ENCODE measurements at regions not wholly inside any gene's neighbourhood (a gene's known extent, or its start where the extent isn't known, plus 50 kb on each side); places are given as distances from the start of the nearest gene placed in this dataset.

GRCh38 chr9:12933957-12934356, 159.1 kb downstream of the LURAP1L start:
- DNase-seq (ENCODE audit: low spot score) = no peak

GRCh38 chr9:12934545-12935272, 159.9 kb downstream of the LURAP1L start:
- no peak for DNase-seq (ENCODE audit: low spot score)

- DNase-seq (ENCODE audit: low spot score) = no peak
Observed at GRCh38 chr9:12935714-12936113, 160.9 kb downstream of the LURAP1L start.

- no peak for DNase-seq (ENCODE audit: low spot score)
Observed at GRCh38 chr9:12954441-12954840, 179.6 kb downstream of the LURAP1L start.

- no peak for DNase-seq (ENCODE audit: low spot score)
Observed at GRCh38 chr9:12955510-12956163, 180.8 kb downstream of the LURAP1L start.

GRCh38 chr9:12956261-12956660, 181.4 kb downstream of the LURAP1L start:
- no peak for DNase-seq (ENCODE audit: low spot score)

- DNase-seq (ENCODE audit: low spot score) = no peak
Observed at GRCh38 chr9:12956805-12957204, 182.0 kb downstream of the LURAP1L start.

- no peak for DNase-seq (ENCODE audit: low spot score)
Observed at GRCh38 chr9:12958279-12958678, 183.5 kb downstream of the LURAP1L start.

- DNase-seq (ENCODE audit: low spot score) = no peak
Observed at GRCh38 chr9:12958708-12959107, 183.9 kb downstream of the LURAP1L start.

GRCh38 chr9:12961276-12961809, 186.5 kb downstream of the LURAP1L start:
- no peak for DNase-seq (ENCODE audit: low spot score)

GRCh38 chr9:12963537-12963936, 188.7 kb downstream of the LURAP1L start:
- DNase-seq (ENCODE audit: low spot score) = no peak

GRCh38 chr9:12964271-12964670, 189.5 kb downstream of the LURAP1L start:
- no peak for DNase-seq (ENCODE audit: low spot score)

- DNase-seq (ENCODE audit: low spot score) = no peak
Observed at GRCh38 chr9:12965303-12965702, 190.5 kb downstream of the LURAP1L start.

GRCh38 chr9:12968093-12968492, 193.3 kb downstream of the LURAP1L start:
- no peak for DNase-seq (ENCODE audit: low spot score)

- no peak for DNase-seq (ENCODE audit: low spot score)
Observed at GRCh38 chr9:12972608-12973589, 198.1 kb downstream of the LURAP1L start.

- DNase-seq (ENCODE audit: low spot score) = no peak
Observed at GRCh38 chr9:12973710-12974109, 198.9 kb downstream of the LURAP1L start.

GRCh38 chr9:12974671-12975070, 199.9 kb downstream of the LURAP1L start:
- no peak for DNase-seq (ENCODE audit: low spot score)

- no peak for DNase-seq (ENCODE audit: low spot score)
Observed at GRCh38 chr9:12975496-12975895, 200.7 kb downstream of the LURAP1L start.

- no peak for DNase-seq (ENCODE audit: low spot score)
Observed at GRCh38 chr9:12980085-12980851, 205.4 kb downstream of the LURAP1L start.

- no peak for DNase-seq (ENCODE audit: low spot score)
Observed at GRCh38 chr9:12988258-12988657, 213.4 kb downstream of the LURAP1L start.

- DNase-seq (ENCODE audit: low spot score) = no peak
Observed at GRCh38 chr9:12989669-12990068, 214.8 kb downstream of the LURAP1L start.

All from left forelimb (tissue), 1 donor.